SK-N-MC (cell line): ENCODE measurements at regions not wholly inside any gene's neighbourhood (a gene's known extent, or its start where the extent isn't known, plus 50 kb on each side); places are given as distances from the start of the nearest gene placed in this dataset.
A peak's percentile ranks its signal among the peaks of the same experiment; 100 is the strongest.

Experiments used
- DNase-seq: peaks from one replicate; pipeline ENCODE4 v3.0.0-alpha.2; 2011; ENCODE audit warnings: low read depth, low spot score
- H3K27ac ChIP-seq: fragments of 200-600 bp; sonication (generic); 2 replicates; pipeline ENCODE4 v1.5.1; 2016; ENCODE audit warnings: mixed run types
- H3K36me3 ChIP-seq: fragments of 200-600 bp; sonication (generic); 2 replicates; pipeline ENCODE4 v1.6.1; 2017; ENCODE audit warnings: antibody characterized with exemption, low read length, mixed read lengths; ENCODE audit not compliant: insufficient read depth
- H3K4me3 ChIP-seq: fragments of 200-600 bp; sonication (generic); 2 replicates; pipeline ENCODE4 v1.5.1; 2016
- H3K9ac ChIP-seq: fragments of 200-600 bp; sonication (generic); 2 replicates; pipeline ENCODE4 v1.8.0; 2017; ENCODE audit warnings: mixed run types, mixed read lengths; ENCODE audit not compliant: insufficient read length
- H3K9me3 ChIP-seq: fragments of 200-600 bp; sonication (generic); 2 replicates; pipeline ENCODE4 v1.6.1; 2017; ENCODE audit warnings: low read depth, mild to moderate bottlenecking, antibody characterized with exemption, low read length, moderate library complexity, mixed read lengths
- EZH2 ChIP-seq: fragments of 200-600 bp; sonication (generic); IDR thresholded peaks from one replicate; pipeline ENCODE4 v1.6.1; 2017; ENCODE audit warnings: antibody characterized with exemption
- FOXP2 ChIP-seq: optimal IDR thresholded peaks from 2 replicates; pipeline ENCODE3; 2011; ENCODE audit warnings: mild to moderate bottlenecking, moderate library complexity; ENCODE audit not compliant: insufficient read depth; ENCODE audit errors: extremely low read length, control extremely low read depth
- POLR2AphosphoS5 ChIP-seq: IDR thresholded peaks from 2 replicates; pipeline ENCODE4 v1.6.1; 2012; ENCODE audit warnings: mild to moderate bottlenecking, low read depth, low read length, borderline replicate concordance

DNA sequence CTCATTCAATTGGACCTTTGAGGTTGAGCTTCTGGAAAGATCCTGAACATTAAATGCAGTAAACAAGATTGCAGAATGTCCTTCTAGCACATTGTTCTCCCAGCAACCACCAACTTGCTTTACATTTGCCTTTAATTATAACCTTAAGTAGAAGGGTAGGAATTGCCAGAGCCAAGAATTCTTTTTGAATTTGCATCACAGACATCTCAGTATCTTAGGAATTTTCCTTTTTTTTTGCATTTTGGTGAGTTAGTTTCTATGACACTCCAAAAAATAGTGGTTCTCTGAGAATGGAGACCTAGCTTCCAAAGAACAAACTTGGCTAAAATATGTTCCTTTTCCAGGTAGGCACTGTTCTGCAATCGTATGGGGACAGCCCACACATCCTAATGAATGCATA is 456.0 kb downstream of the GATA3 start:
- no peak overlapping the region for H3K4me3 ChIP-seq
- no peaks in the 10 kb centered on the region for H3K9me3 ChIP-seq
- H3K9ac ChIP-seq, result no peak overlapping the region
- no peaks in the 10 kb centered on the region for H3K36me3 ChIP-seq
- no peak overlapping the region for H3K27ac ChIP-seq
- DNase-seq, result no peak
- TF ChIP-seq FOXP2 (no peak), POLR2AphosphoS5 (no peak), EZH2 (no peak)

DNA sequence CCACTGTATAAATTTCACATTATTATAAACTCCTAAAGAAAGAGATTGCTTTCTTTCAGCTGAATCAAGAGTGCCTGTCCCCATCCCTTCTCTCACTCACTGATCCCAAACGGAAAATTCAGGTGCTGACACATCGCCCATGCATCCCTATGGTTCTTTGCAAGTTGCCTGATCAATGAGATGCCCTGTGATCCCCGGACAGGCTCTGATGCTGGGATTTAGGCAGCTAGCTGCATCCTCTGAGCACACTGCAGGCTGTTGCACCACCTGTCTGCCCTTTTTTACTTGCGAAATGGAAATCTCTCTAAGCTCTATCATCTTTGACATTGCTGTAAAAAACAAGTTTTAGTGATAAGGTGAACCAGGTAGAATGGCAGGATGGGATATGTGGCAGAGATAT is 456.5 kb downstream of the GATA3 start:
- Histone ChIP-seq H3K27ac (no peak overlapping the region), H3K9ac (no peak overlapping the region), H3K4me3 (no peak overlapping the region), H3K36me3 (no peaks in the 10 kb centered on the region), H3K9me3 (no peaks in the 10 kb centered on the region)
- no peak for DNase-seq
- TF ChIP-seq POLR2AphosphoS5 (no peak), EZH2 (no peak), FOXP2 (no peak)

DNA sequence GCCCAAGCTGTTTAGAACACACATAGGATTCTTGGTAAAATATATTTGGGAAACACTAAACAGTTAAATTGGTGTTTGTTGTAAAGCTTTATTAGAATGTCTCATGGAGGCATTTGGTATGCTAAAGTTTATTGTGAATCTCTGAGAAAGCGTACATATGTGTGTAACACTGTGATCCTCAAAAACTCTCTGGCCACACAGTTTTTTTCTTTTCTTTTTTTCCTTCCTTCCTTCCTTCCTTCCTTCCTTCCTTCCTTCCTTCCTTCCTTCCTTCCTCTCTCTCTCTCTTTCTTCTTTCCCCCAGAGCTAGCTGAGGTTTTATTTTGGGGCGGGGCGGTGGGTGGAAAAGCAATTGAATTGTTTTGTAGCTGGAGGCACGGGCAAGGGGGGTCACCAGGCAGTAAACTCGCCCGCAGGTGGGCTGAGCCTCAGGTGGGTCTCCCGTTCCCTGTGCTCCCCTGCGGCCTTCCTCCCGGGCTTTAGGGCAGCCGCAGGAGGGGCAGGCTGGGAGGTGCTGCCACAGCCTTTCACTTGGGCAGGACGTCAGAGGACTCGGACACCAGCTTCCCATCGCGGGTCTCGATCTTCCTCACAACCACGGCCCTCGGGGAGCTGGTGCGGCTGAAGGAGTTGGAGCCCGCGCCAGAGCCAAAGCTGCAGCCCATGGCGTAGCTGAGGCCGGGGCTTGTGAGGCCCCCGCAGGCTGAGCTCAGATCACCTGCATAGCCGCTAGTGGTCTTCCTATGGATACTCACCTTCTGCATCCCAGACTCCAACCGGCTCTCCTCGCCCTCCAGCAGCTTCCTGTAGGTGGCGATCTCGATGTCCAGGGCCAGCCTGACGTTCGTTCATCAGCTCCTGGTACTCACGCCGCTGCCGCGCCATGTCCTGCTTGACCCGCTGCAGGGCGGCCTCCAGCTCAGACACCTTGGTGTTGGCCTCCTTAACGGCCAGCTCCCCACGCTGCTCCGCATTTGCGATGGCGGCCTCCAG is 459.0 kb downstream of the GATA3 start:
- Histone ChIP-seq H3K4me3 (no peak overlapping the region), H3K9me3 (no peaks in the 10 kb centered on the region), H3K9ac (peak overlapping the region; percentile 37), H3K36me3 (no peaks in the 10 kb centered on the region), H3K27ac (peak overlapping the region; percentile 93)
- DNase-seq, result peak; percentile 53
- TF ChIP-seq EZH2 (no peak), POLR2AphosphoS5 (no peak), FOXP2 (no peak)

DNA sequence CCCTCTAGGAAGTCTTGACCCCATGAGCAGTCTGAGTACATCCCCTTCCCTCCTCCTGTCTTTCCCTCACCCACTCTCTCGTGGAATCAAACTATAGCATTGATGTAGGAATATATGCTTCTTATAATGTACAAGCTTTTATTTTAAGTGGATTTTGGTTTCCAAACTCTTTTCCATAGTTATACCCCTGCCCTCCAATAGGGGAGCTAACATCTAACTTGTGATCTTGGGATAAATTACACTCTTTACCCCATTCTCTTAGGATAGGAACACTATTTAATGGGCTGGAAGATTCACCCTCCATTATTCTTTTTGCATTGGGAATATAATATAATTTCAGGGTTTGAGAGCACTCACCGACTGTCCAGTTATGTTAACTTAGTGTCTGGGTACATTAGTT is 465.9 kb downstream of the GATA3 start:
- H3K9ac ChIP-seq, result no peak overlapping the region
- TF ChIP-seq EZH2 (no peak), POLR2AphosphoS5 (no peak), FOXP2 (no peak)

DNA sequence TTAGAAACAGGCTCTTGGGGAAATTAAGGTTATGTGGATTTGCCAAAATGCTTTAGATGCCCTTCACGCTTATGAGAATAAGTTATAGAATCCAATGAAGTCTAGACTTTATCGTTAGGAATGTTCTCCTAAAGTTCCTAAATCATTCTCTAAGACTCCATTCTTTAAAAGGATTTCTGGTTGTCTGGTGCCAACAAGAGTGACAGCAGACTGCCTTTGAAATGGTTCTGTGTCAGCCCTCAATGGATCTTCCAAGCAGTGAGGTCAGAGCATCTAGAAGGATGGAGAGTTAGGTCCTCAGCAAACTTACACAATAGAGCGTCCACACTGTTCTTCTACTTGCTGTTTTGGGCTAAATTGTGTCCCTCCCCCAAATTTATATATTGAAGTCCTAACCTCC is 473.3 kb downstream of the GATA3 start:
- H3K4me3 ChIP-seq, result no peak overlapping the region
- no peaks in the 10 kb centered on the region for H3K9me3 ChIP-seq
- H3K27ac ChIP-seq, result no peak overlapping the region
- no peaks in the 10 kb centered on the region for H3K36me3 ChIP-seq
- TF ChIP-seq FOXP2 (no peak), POLR2AphosphoS5 (no peak), EZH2 (no peak)
- no peak overlapping the region for H3K9ac ChIP-seq
- DNase-seq, result no peak

More for the DNA sequence above, 465.9 kb downstream of the GATA3 start:
- no peak for DNase-seq
- H3K27ac ChIP-seq, result no peak overlapping the region
- no peaks in the 10 kb centered on the region for H3K36me3 ChIP-seq
- H3K4me3 ChIP-seq, result no peak overlapping the region
- no peaks in the 10 kb centered on the region for H3K9me3 ChIP-seq

DNA sequence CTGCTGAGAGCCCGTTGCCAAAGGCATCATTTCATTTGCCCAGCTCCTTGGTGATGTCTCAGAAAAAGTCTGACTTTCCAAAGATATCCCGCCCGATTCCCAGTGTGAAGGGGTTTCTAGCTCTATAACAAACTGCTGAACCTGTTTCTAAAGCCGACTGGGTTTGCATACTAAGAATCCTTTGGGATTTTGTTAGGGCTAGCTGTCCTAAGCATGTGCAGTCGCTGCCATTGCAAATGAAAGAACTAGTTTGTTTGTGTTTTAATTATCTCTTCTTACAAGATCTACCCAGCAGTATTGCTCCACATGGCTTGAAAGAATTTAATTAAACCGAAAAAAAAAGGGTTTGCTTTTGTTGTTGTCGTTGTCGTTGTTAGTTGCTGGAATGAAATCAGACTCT is 476.6 kb downstream of the GATA3 start:
- Histone ChIP-seq H3K9me3 (no peaks in the 10 kb centered on the region), H3K27ac (no peak overlapping the region), H3K9ac (no peak overlapping the region), H3K4me3 (no peak overlapping the region), H3K36me3 (no peaks in the 10 kb centered on the region)
- TF ChIP-seq EZH2 (no peak), POLR2AphosphoS5 (no peak), FOXP2 (no peak)
- no peak for DNase-seq

DNA sequence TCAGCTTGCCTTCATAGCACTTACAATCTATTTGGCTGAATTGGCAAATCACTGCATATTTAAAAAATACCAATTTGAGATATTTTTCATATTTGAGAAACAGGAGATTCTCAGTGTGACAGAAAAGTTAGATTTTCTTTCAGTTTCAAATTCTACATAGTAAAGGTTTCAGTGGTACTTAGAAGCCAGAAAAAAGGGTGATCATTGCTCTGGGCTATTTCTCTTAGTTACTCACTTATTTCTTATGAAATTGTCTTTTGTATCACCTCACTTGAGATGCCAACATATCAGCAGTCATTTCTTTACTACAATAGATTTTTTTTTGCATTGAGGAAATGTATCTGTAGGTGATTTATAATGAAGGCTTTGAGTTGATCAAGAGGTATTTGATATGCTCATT is 478.2 kb downstream of the GATA3 start:
- TF ChIP-seq EZH2 (no peak), POLR2AphosphoS5 (no peak), FOXP2 (no peak)
- Histone ChIP-seq H3K36me3 (no peaks in the 10 kb centered on the region), H3K4me3 (no peak overlapping the region), H3K9me3 (no peaks in the 10 kb centered on the region), H3K9ac (no peak overlapping the region), H3K27ac (no peak overlapping the region)
- DNase-seq, result no peak

DNA sequence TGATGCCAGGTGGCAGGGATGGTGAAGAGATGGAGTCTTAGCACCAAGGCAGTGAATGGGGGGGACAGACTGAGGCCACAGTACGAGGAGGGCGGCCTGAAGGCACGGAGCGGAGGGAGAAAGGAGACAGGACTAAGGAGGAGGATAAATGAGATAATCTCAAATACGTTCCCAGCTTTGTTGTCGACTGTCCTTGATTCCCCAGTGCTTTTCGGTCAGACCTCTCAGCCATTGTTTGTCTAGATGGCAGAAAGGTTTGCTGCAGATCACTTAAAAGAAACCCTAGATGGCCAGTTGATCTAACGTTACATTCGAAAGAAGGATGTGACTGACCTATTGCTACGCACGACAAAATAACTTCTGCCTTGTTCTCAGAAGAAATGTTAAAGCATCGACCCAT is 479.0 kb downstream of the GATA3 start:
- DNase-seq, result no peak
- Histone ChIP-seq H3K36me3 (no peaks in the 10 kb centered on the region), H3K27ac (no peak overlapping the region), H3K9ac (no peak overlapping the region), H3K9me3 (no peaks in the 10 kb centered on the region), H3K4me3 (no peak overlapping the region)
- TF ChIP-seq EZH2 (no peak), POLR2AphosphoS5 (no peak), FOXP2 (no peak)
